ENCODE measurements at regions not wholly inside any gene's neighbourhood (a gene's known extent, or its start where the extent isn't known, plus 50 kb on each side); places are given as distances from the start of the nearest gene placed in this dataset. TPM values are rescaled to one million over a fixed set of nuclear protein-coding genes. Genes with fewer than 3 reads are reported as not detected.

DNA sequence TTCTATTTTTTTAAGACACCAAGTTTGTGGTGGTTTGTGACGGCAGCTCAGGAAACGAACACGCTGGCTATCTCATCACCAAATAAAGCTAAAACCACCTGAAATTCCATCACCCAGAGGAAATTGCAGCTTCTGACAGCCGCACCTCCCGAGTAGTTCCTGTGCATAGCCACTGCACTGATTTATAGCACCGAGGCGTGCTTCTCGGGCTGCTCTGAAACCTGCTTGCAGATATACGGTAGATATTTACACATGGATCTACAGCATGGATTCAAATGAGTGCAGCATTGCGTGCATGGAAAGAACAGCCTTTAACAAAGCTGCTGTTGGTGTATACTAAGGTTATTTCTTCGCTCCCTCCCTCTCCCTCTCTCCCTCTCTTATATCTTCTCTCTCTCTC, 153.8 kb downstream of the PHF2 start:
- intact Hi-C loops (cut with micrococcal nuclease; ENCODE audit: unreplicated experiment): no loop called here
- BruUV-seq (replicated peaks): no TSS peak
- CTCF ChIA-PET: no interaction called here

More for the DNA sequence above, 153.8 kb downstream of the PHF2 start:
- TF ChIP-seq EZH2 (IDR thresholded peaks at IDR 0.05; ENCODE audit: low read depth): no peak
- TF ChIP-seq, protein P1, sequence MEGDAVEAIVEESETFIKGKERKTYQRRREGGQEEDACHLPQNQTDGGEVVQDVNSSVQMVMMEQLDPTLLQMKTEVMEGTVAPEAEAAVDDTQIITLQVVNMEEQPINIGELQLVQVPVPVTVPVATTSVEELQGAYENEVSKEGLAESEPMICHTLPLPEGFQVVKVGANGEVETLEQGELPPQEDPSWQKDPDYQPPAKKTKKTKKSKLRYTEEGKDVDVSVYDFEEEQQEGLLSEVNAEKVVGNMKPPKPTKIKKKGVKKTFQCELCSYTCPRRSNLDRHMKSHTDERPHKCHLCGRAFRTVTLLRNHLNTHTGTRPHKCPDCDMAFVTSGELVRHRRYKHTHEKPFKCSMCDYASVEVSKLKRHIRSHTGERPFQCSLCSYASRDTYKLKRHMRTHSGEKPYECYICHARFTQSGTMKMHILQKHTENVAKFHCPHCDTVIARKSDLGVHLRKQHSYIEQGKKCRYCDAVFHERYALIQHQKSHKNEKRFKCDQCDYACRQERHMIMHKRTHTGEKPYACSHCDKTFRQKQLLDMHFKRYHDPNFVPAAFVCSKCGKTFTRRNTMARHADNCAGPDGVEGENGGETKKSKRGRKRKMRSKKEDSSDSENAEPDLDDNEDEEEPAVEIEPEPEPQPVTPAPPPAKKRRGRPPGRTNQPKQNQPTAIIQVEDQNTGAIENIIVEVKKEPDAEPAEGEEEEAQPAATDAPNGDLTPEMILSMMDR (conservative IDR thresholded peaks at IDR 0.05): no peak
- H3K27me3 ChIP-seq (ENCODE audit: insufficient read depth, low read depth): peaks cover 90% of the 10 kb centered on the region
- H4K20me1 ChIP-seq (ENCODE audit: insufficient read depth): no peaks in the 10 kb centered on the region
- H3K36me3 ChIP-seq (ENCODE audit: low read depth): no peaks in the 10 kb centered on the region
- POLR2A ChIA-PET (ENCODE audit: unreplicated experiment): no interaction called here
- no peaks in the 10 kb centered on the region for H3K79me2 ChIP-seq (ENCODE audit: low read depth)
- no peaks in the 10 kb centered on the region for H3K9me2 ChIP-seq (ENCODE audit: insufficient read depth)
- no peak for DNase-seq
- H2AFZ ChIP-seq: no peak overlapping the region
- H3K9me3 ChIP-seq (ENCODE audit: insufficient read depth, low read depth): peaks cover 11% of the 10 kb centered on the region; the same call in 1 of the 2 replicates
- no peaks in the 10 kb centered on the region for H3F3A ChIP-seq (ENCODE audit: insufficient read depth, low read depth)
- no peak overlapping the region for H3K27ac ChIP-seq
- H3K4me3 ChIP-seq: no peak overlapping the region
- no peaks in the 10 kb centered on the region for H3K4me1 ChIP-seq (replicated peaks; ENCODE audit: insufficient read depth)
- no peak overlapping the region for H3K4me2 ChIP-seq

Small RNAs in the stretch of these regions (microRNA-seq; reads per million reads assigned to microRNA genes)
- gene MIR4291 (ENCODE audit: borderline number of aligned reads, borderline replicate concordance): not detected
